H1 (cell line): ENCODE measurements at regions not wholly inside any gene's neighbourhood (a gene's known extent, or its start where the extent isn't known, plus 50 kb on each side); places are given as distances from the start of the nearest gene placed in this dataset.

ENCODE experiments used
- CTCF ChIA-PET: fragments of 300-600 bp; sonication (Branson Sonifier 250); formaldehyde crosslinking; loops from one replicate; lab custom pipeline; 2021; ENCODE audit not compliant: partially characterized antibody; lab: Charles Lee
- POLR2A ChIA-PET: fragments of 300-600 bp; sonication (Branson Sonifier 250); formaldehyde crosslinking; loops from one replicate; lab custom pipeline; 2021; ENCODE audit warnings: inconsistent platforms; ENCODE audit not compliant: partially characterized antibody; lab: Charles Lee
- DNase-seq, 2 experiments: peaks; one replicate each; pipeline versions ENCODE4 v3.0.0 to v3.0.0-alpha.2; 2010 to 2022; ENCODE audit warnings: low spot score in 2 of 2, low read depth in 1 of 2, mixed read lengths in 1 of 2
- FAIRE-seq: peaks from 2 replicates; lab custom pipeline; 2011; peaks lifted over from hg19 to GRCh38; lab: Jason Lieb, UNC
- H2AFZ ChIP-seq: 2 replicates; pipeline ENCODE4 v1.8.1; 2012; ENCODE audit warnings: low read length, inconsistent platforms
- H2AK5ac ChIP-seq: 2 replicates; pipeline ENCODE4 v1.6.1; 2013; ENCODE audit warnings: low read depth, low read length
- H2BK120ac ChIP-seq: replicated peaks from 2 replicates; pipeline ENCODE3; 2013; ENCODE audit warnings: low read depth, low read length, inconsistent platforms
- H2BK12ac ChIP-seq: 2 replicates; pipeline ENCODE4 v1.6.1; 2013; ENCODE audit warnings: low read depth, low read length
- H2BK15ac ChIP-seq: 2 replicates; pipeline ENCODE4 v1.6.1; 2013; ENCODE audit warnings: low read length
- H2BK20ac ChIP-seq: 2 replicates; pipeline ENCODE4 v1.6.1; 2013; ENCODE audit warnings: low read length
- H2BK5ac ChIP-seq: 2 replicates; pipeline ENCODE4 v1.6.1; 2013; ENCODE audit warnings: low read depth, low read length
- H3K14ac ChIP-seq: 2 replicates; pipeline ENCODE4 v1.6.1; 2013; ENCODE audit warnings: inconsistent platforms; ENCODE audit not compliant: insufficient read length
- H3K18ac ChIP-seq: 2 replicates; pipeline ENCODE4 v1.6.1; 2013; ENCODE audit warnings: low read length; ENCODE audit errors: extremely low read depth
- H3K23ac ChIP-seq: 2 replicates; pipeline ENCODE4 v1.6.1; 2013; ENCODE audit warnings: inconsistent platforms; ENCODE audit not compliant: insufficient read length
- H3K23me2 ChIP-seq: 2 replicates; pipeline ENCODE4 v1.6.1; 2013; ENCODE audit warnings: low read depth, low read length
- H3K27ac ChIP-seq: 2 replicates; pipeline ENCODE4 v1.6.1; 2011; ENCODE audit warnings: low read depth, low read length, inconsistent platforms
- H3K27me3 ChIP-seq, 4 experiments: replicated peaks in 1 of 4; 1 replicate in 1 of 4; 2 replicates in 3 of 4; pipeline versions ENCODE4 v1.6.1 to v1.8.1; 2011 to 2013; ENCODE audit warnings: low read length in 3 of 4, mild to moderate bottlenecking in 3 of 4, inconsistent platforms in 2 of 4, mixed read lengths in 2 of 4, moderate library complexity in 1 of 4; ENCODE audit not compliant: control insufficient read depth in 3 of 4, insufficient read depth in 3 of 4; ENCODE audit errors: extremely low read depth in 1 of 4
- H3K36me3 ChIP-seq, 4 experiments: 2 replicates each; pipeline versions ENCODE4 v1.6.1 to v1.8.1; 2011 to 2013; ENCODE audit warnings: mild to moderate bottlenecking in 4 of 4, low read length in 3 of 4, moderate library complexity in 2 of 4, control low read depth in 1 of 4, inconsistent platforms in 1 of 4; ENCODE audit not compliant: insufficient read depth in 4 of 4, control insufficient read depth in 2 of 4
- H3K4ac ChIP-seq: replicated peaks from 2 replicates; pipeline ENCODE3; 2013; ENCODE audit warnings: low read length, low read depth, mixed read lengths, inconsistent platforms; ENCODE audit not compliant: insufficient read length
- H3K4me1 ChIP-seq, 4 experiments: replicated peaks in 1 of 4; 1 replicate in 1 of 4; 2 replicates in 3 of 4; pipeline versions ENCODE4 v1.6.1 to v1.8.1; 2011 to 2013; ENCODE audit warnings: low read length in 3 of 4, inconsistent platforms in 2 of 4, mixed read lengths in 1 of 4; ENCODE audit not compliant: insufficient read depth in 4 of 4, control insufficient read depth in 3 of 4
- H3K4me2 ChIP-seq, 2 experiments: 2 replicates each; pipeline versions ENCODE4 v1.6.1 to v1.8.1; 2011 to 2013; ENCODE audit warnings: low read depth in 2 of 2, low read length in 2 of 2, control low read depth in 1 of 2, inconsistent platforms in 1 of 2, mild to moderate bottlenecking in 1 of 2; ENCODE audit not compliant: insufficient read depth in 1 of 2
- H3K4me3 ChIP-seq, 4 experiments: fragments of 200-600, 300-600 bp in 1 of 4; sonication (generic), shearing (Covaris generic), sonication (Bioruptor Twin) in 1 of 4; 2 replicates each; pipeline versions ENCODE4 v1.5.1 to v1.8.1; 2011 to 2016; ENCODE audit warnings: low read length in 4 of 4, low read depth in 3 of 4, control low read depth in 2 of 4, inconsistent platforms in 2 of 4, mild to moderate bottlenecking in 2 of 4, mixed read lengths in 1 of 4, moderate library complexity in 1 of 4; ENCODE audit not compliant: insufficient read depth in 2 of 4; ENCODE audit errors: extremely low read depth in 1 of 4
- H3K56ac ChIP-seq: replicated peaks from 2 replicates; pipeline ENCODE3; 2013; ENCODE audit warnings: low read depth, mild to moderate bottlenecking, mixed read lengths, low read length, inconsistent platforms; ENCODE audit not compliant: insufficient read length
- H3K79me1 ChIP-seq: 2 replicates; pipeline ENCODE4 v1.6.1; 2013; ENCODE audit warnings: low read depth, low read length, control low read depth
- H3K79me2 ChIP-seq, 2 experiments: 2 replicates each; pipeline versions ENCODE4 v1.6.1 to v1.8.1; 2012 to 2013; ENCODE audit warnings: low read length in 2 of 2, mild to moderate bottlenecking in 2 of 2, inconsistent platforms in 1 of 2; ENCODE audit not compliant: insufficient read depth in 2 of 2, control insufficient read depth in 1 of 2
- H3K9ac ChIP-seq, 4 experiments: replicated peaks in 1 of 4; 1 replicate in 1 of 4; 2 replicates in 3 of 4; pipeline versions ENCODE4 v1.6.1 to v1.8.1; 2011 to 2013; ENCODE audit warnings: low read depth in 3 of 4, low read length in 3 of 4, control low read depth in 2 of 4, mild to moderate bottlenecking in 2 of 4, moderate library complexity in 2 of 4, inconsistent platforms in 1 of 4; ENCODE audit errors: extremely low read depth in 1 of 4
- H3K9me3 ChIP-seq, 2 experiments: 2 replicates each; pipeline versions ENCODE4 v1.6.1 to v1.8.1; 2012 to 2013; ENCODE audit warnings: mild to moderate bottlenecking in 2 of 2, moderate library complexity in 2 of 2, control low read depth in 1 of 2, inconsistent platforms in 1 of 2, low read depth in 1 of 2, low read length in 1 of 2, mixed read lengths in 1 of 2; ENCODE audit not compliant: insufficient read depth in 2 of 2
- H4K20me1 ChIP-seq, 2 experiments: replicated peaks in 1 of 2; 2 replicates each; pipeline versions ENCODE3 to v1.8.1; 2011 to 2013; ENCODE audit warnings: inconsistent platforms in 2 of 2, low read length in 2 of 2, mild to moderate bottlenecking in 1 of 2; ENCODE audit not compliant: insufficient read depth in 2 of 2, control insufficient read depth in 1 of 2
- H4K5ac ChIP-seq: 2 replicates; pipeline ENCODE4 v1.6.1; 2013; ENCODE audit warnings: low read length, low read depth, mixed read lengths, inconsistent platforms; ENCODE audit not compliant: insufficient read length
- H4K8ac ChIP-seq: 2 replicates; pipeline ENCODE4 v1.8.0; 2013; ENCODE audit warnings: mild to moderate bottlenecking, moderate library complexity, low read length, inconsistent platforms; ENCODE audit not compliant: insufficient read depth; ENCODE audit errors: extremely low read depth
- H4K91ac ChIP-seq: replicated peaks from 2 replicates; pipeline ENCODE3; 2013; ENCODE audit warnings: low read length, mixed read lengths, inconsistent platforms; ENCODE audit not compliant: insufficient read length
- GABPA ChIP-seq: IDR thresholded peaks from 2 replicates; pipeline ENCODE4 v1.6.1; 2011; ENCODE audit warnings: mild to moderate bottlenecking, low read length, moderate library complexity, borderline replicate concordance; ENCODE audit not compliant: insufficient read depth
- JUND ChIP-seq: IDR thresholded peaks from 2 replicates; pipeline ENCODE4 v1.6.1; 2011; ENCODE audit warnings: mild to moderate bottlenecking, improper control_type of control experiment, low read length
- NANOG ChIP-seq: IDR thresholded peaks from 2 replicates; pipeline ENCODE4 v1.6.1; 2011; ENCODE audit warnings: low read length, low read depth, mild to moderate bottlenecking, inconsistent platforms; ENCODE audit not compliant: insufficient read depth, poor library complexity, severe bottlenecking
- PHF8 ChIP-seq: fragments of 200-600 bp; sonication (generic); conservative IDR thresholded peaks from 2 replicates; pipeline ENCODE4 v1.7.1; 2012; ENCODE audit warnings: low read depth, mild to moderate bottlenecking, inconsistent platforms, low read length, moderate library complexity
- POLR2A ChIP-seq, 2 experiments: IDR thresholded peaks; 1 replicate in 1 of 2; 2 replicates in 1 of 2; pipeline ENCODE4 v1.6.1; 2011; ENCODE audit warnings: low read depth in 2 of 2, low read length in 2 of 2, mild to moderate bottlenecking in 2 of 2; ENCODE audit errors: control extremely low read depth in 1 of 2
- POLR2AphosphoS5 ChIP-seq: IDR thresholded peaks from 2 replicates; pipeline ENCODE4 v1.6.1; 2011; ENCODE audit warnings: low read depth, low read length
- RAD21 ChIP-seq, 2 experiments: IDR thresholded peaks in 1 of 2; conservative IDR thresholded peaks in 1 of 2; 2 replicates each; pipeline ENCODE4 v1.6.1; 2011; ENCODE audit warnings: low read depth in 2 of 2, low read length in 2 of 2, improper control_type of control experiment in 1 of 2, inconsistent platforms in 1 of 2, mild to moderate bottlenecking in 1 of 2, moderate library complexity in 1 of 2
- SIRT6 ChIP-seq: IDR thresholded peaks from one replicate; pipeline ENCODE4 v1.7.1; 2012; ENCODE audit warnings: low read length, inconsistent platforms
- SRF ChIP-seq: IDR thresholded peaks from 2 replicates; pipeline ENCODE4 v1.6.1; 2011; ENCODE audit warnings: mild to moderate bottlenecking, low read depth, low read length, moderate library complexity
- TEAD4 ChIP-seq: IDR thresholded peaks from 2 replicates; pipeline ENCODE4 v1.6.1; 2012; ENCODE audit warnings: low read depth, low read length, inconsistent platforms, mixed read lengths
- USF2 ChIP-seq: IDR thresholded peaks from 2 replicates; pipeline ENCODE4 v1.6.1; 2011; ENCODE audit warnings: low read length, improper control_type of control experiment
- WGBS, 2 experiments: shearing (Covaris generic) in 1 of 2; methylation state at CpG; one replicate each; pipeline versions ENCODE4 v1.1.6 to v1.1.7; 2013 to 2015; ENCODE audit warnings: low lambda C conversion rate in 2 of 2, mixed read lengths in 2 of 2, inconsistent platforms in 1 of 2, low coverage in 1 of 2, missing lambda C conversion rate in 1 of 2; ENCODE audit not compliant: insufficient replicate concordance in 2 of 2, insufficient coverage in 1 of 2, insufficient read length in 1 of 2; ENCODE audit errors: extremely low coverage in 1 of 2, missing lambda C conversion rate in 1 of 2; 5-methylcytosine and 5-hydroxymethylcytosine counted together
- TF ChIP-seq, protein P1 (sequence below): IDR thresholded peaks from 2 replicates; pipeline ENCODE4 v1.6.1; 2011; ENCODE audit warnings: low read depth, mild to moderate bottlenecking, low read length; ENCODE audit not compliant: insufficient read depth

GRCh38 chr14:71668186-71668912 is 263.9 kb upstream of the RGS6 start:
- Histone ChIP-seq H2BK15ac (no peak overlapping the region), H4K5ac (no peak overlapping the region), H3K4ac (no peak overlapping the region), H3K23me2 (no peaks in the 10 kb centered on the region), H3K4me3 (no peak overlapping the region), H3K4me1 (no peaks in the 10 kb centered on the region; a peak in 1 of 7 replicates), H2BK120ac (no peak overlapping the region), H3K27me3 (no peaks in the 10 kb centered on the region), H4K8ac (no peak overlapping the region), H4K20me1 (no peaks in the 10 kb centered on the region), H3K4me2 (no peak overlapping the region), H3K9ac (no peak overlapping the region), H4K91ac (no peak overlapping the region), H3K36me3 (peaks cover 4 to 17% (median 9%) of the 10 kb centered on the region in 4 experiments; a peak in 5 of 8 replicates), H3K79me2 (no peaks in the 10 kb centered on the region), H3K14ac (no peak overlapping the region), H3K18ac (no peak overlapping the region), H2AFZ (no peak overlapping the region), H2AK5ac (no peak overlapping the region), H2BK12ac (no peak overlapping the region), H3K79me1 (no peaks in the 10 kb centered on the region), H3K23ac (no peak overlapping the region), H2BK5ac (no peak overlapping the region), H2BK20ac (no peak overlapping the region), H3K27ac (no peak overlapping the region), H3K9me3 (no peaks in the 10 kb centered on the region), H3K56ac (no peak overlapping the region)
- 90% methylated on average over 5 of the region's 5 CpGs; no CpG with 5 or more reads in 1 of the 2 experiments for WGBS, 2 experiments
- no peak for FAIRE-seq
- no peak for DNase-seq
- POLR2A ChIA-PET = no interaction called here
- CTCF ChIA-PET = interaction anchor here (0.9 kb wide), 1 partner anchor 217 kb away, joined by 3 read pairs; no protein-coding TSS in a partner anchor
- no peak for TF ChIP-seq GABPA
- no peak for TF ChIP-seq POLR2AphosphoS5
- no peak for TF ChIP-seq SRF
- TF ChIP-seq RAD21 (IDR thresholded peaks at IDR 0.05 in 1 of 2, conservative IDR thresholded peaks at IDR 0.05 in 1 of 2; ENCODE audit: low read depth in 2 of 2, low read length in 2 of 2) = no peak
- TF ChIP-seq JUND = no peak
- TF ChIP-seq TEAD4 = no peak
- no peak for TF ChIP-seq PHF8
- no peak for TF ChIP-seq NANOG
- TF ChIP-seq POLR2A (IDR thresholded peaks at IDR 0.05; ENCODE audit: control extremely low read depth in 1 of 2, low read depth in 2 of 2, low read length in 2 of 2) = no peak
- TF ChIP-seq, protein P1, sequence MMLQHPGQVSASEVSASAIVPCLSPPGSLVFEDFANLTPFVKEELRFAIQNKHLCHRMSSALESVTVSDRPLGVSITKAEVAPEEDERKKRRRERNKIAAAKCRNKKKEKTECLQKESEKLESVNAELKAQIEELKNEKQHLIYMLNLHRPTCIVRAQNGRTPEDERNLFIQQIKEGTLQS = no peak
- no peak for TF ChIP-seq USF2
- no peak for TF ChIP-seq SIRT6
